ENCODE measurements at regions not wholly inside any gene's neighbourhood (a gene's known extent, or its start where the extent isn't known, plus 50 kb on each side); places are given as distances from the start of the nearest gene placed in this dataset.

GRCh38 chr5:56358703-56359681 is 125.9 kb upstream of the ANKRD55 start:
- DNase-seq (no peak), ATAC-seq (no peak)
- intact Hi-C loops (cut with DNase I, micrococcal nuclease), result no loop called here

- intact Hi-C loops (cut with DNase I, micrococcal nuclease), result no loop called here
- ATAC-seq, result no peak
Observed at GRCh38 chr5:56358046-56358445, 124.9 kb upstream of the ANKRD55 start.

GRCh38 chr5:56357426-56357825 is 124.3 kb upstream of the ANKRD55 start:
- DNase-seq (no peak), ATAC-seq (no peak)
- intact Hi-C loops (cut with DNase I, micrococcal nuclease), result no loop called here

More at GRCh38 chr5:56358046-56358445, 124.9 kb upstream of the ANKRD55 start:
- DNase-seq, result no peak

- DNase-seq (no peak), ATAC-seq (no peak)
- intact Hi-C loops (cut with DNase I, micrococcal nuclease), result no loop called here
Observed at GRCh38 chr5:56356836-56357160, 123.7 kb upstream of the ANKRD55 start.

- ATAC-seq (no peak), DNase-seq (no peak)
- intact Hi-C loops (cut with DNase I, micrococcal nuclease), result no loop called here
Observed at GRCh38 chr5:56356121-56356835, 123.1 kb upstream of the ANKRD55 start.

- ATAC-seq, result no peak
- intact Hi-C loops (cut with DNase I, micrococcal nuclease), result no loop called here
- no peak for DNase-seq
Observed at GRCh38 chr5:56354836-56355235, 121.7 kb upstream of the ANKRD55 start.

GRCh38 chr5:56352808-56353590 is 119.9 kb upstream of the ANKRD55 start:
- intact Hi-C loops (cut with DNase I, micrococcal nuclease), result no loop called here
- no peak for ATAC-seq
- DNase-seq, result no peak

GRCh38 chr5:56350597-56351170 is 117.6 kb upstream of the ANKRD55 start:
- intact Hi-C loops (cut with DNase I, micrococcal nuclease), result no loop called here
- DNase-seq (peak in 1 of 2 donors; percentile 32), ATAC-seq (no peak)

- no peak for DNase-seq
- ATAC-seq, result no peak
- intact Hi-C loops (cut with DNase I, micrococcal nuclease), result no loop called here
Observed at GRCh38 chr5:56350011-56350596, 117.0 kb upstream of the ANKRD55 start.

GRCh38 chr5:56349461-56349860 is 116.3 kb upstream of the ANKRD55 start:
- intact Hi-C loops (cut with DNase I, micrococcal nuclease), result no loop called here
- no peak for ATAC-seq
- DNase-seq, result no peak

GRCh38 chr5:56346741-56347535 is 113.8 kb upstream of the ANKRD55 start:
- intact Hi-C loops (cut with DNase I, micrococcal nuclease), result no loop called here
- DNase-seq, result no peak

GRCh38 chr5:56346044-56346710 is 113.0 kb upstream of the ANKRD55 start:
- intact Hi-C loops (cut with DNase I, micrococcal nuclease), result no loop called here
- DNase-seq (no peak), ATAC-seq (no peak)

More at GRCh38 chr5:56346741-56347535, 113.8 kb upstream of the ANKRD55 start:
- ATAC-seq, result no peak

GRCh38 chr5:56345352-56345751 is 112.2 kb upstream of the ANKRD55 start:
- no peak for ATAC-seq
- no peak for DNase-seq
- intact Hi-C loops (cut with DNase I, micrococcal nuclease), result no loop called here

- ATAC-seq (no peak), DNase-seq (no peak)
- intact Hi-C loops (cut with DNase I, micrococcal nuclease), result no loop called here
Observed at GRCh38 chr5:56344594-56344993, 111.5 kb upstream of the ANKRD55 start.

GRCh38 chr5:56343988-56344387 is 110.9 kb upstream of the ANKRD55 start:
- intact Hi-C loops (cut with DNase I, micrococcal nuclease), result no loop called here
- no peak for ATAC-seq
- DNase-seq, result no peak

- no peak for ATAC-seq
- DNase-seq, result no peak
- intact Hi-C loops (cut with DNase I, micrococcal nuclease), result no loop called here
Observed at GRCh38 chr5:56342616-56343015, 109.5 kb upstream of the ANKRD55 start.

- intact Hi-C loops (cut with DNase I, micrococcal nuclease), result no loop called here
- no peak for ATAC-seq
- no peak for DNase-seq
Observed at GRCh38 chr5:56340196-56340980, 107.3 kb upstream of the ANKRD55 start.
